ENCODE measurements at regions not wholly inside any gene's neighbourhood (a gene's known extent, or its start where the extent isn't known, plus 50 kb on each side); places are given as distances from the start of the nearest gene placed in this dataset.

- TF ChIP-seq, protein P1, sequence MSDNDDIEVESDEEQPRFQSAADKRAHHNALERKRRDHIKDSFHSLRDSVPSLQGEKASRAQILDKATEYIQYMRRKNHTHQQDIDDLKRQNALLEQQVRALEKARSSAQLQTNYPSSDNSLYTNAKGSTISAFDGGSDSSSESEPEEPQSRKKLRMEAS (CRISPR knock-in tag; IDR thresholded peaks at IDR 0.05): no peak
- TF ChIP-seq, protein P2, sequence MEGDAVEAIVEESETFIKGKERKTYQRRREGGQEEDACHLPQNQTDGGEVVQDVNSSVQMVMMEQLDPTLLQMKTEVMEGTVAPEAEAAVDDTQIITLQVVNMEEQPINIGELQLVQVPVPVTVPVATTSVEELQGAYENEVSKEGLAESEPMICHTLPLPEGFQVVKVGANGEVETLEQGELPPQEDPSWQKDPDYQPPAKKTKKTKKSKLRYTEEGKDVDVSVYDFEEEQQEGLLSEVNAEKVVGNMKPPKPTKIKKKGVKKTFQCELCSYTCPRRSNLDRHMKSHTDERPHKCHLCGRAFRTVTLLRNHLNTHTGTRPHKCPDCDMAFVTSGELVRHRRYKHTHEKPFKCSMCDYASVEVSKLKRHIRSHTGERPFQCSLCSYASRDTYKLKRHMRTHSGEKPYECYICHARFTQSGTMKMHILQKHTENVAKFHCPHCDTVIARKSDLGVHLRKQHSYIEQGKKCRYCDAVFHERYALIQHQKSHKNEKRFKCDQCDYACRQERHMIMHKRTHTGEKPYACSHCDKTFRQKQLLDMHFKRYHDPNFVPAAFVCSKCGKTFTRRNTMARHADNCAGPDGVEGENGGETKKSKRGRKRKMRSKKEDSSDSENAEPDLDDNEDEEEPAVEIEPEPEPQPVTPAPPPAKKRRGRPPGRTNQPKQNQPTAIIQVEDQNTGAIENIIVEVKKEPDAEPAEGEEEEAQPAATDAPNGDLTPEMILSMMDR (IDR thresholded peaks at IDR 0.05): no peak
- no peak for TF ChIP-seq NFYB (CRISPR knock-in tag; conservative IDR thresholded peaks at IDR 0.05; ENCODE audit: low read depth)
- no peak for TF ChIP-seq HMGXB4 (CRISPR knock-in tag; IDR thresholded peaks at IDR 0.05)
These were observed 476.7 kb upstream of the RAB6C start for GRCh38 chr2:129502781-129503180.
